NOMO-1 treated with dmso at 0.1 percent for 144 hours (cell line): ENCODE measurements at regions not wholly inside any gene's neighbourhood (a gene's known extent, or its start where the extent isn't known, plus 50 kb on each side); places are given as distances from the start of the nearest gene placed in this dataset.

Source experiments
- DNase-seq: peaks from one replicate; lab custom pipeline; 2025; ENCODE audit not compliant: unreplicated experiment; lab: John Stamatoyannopoulos, UW

DNA sequence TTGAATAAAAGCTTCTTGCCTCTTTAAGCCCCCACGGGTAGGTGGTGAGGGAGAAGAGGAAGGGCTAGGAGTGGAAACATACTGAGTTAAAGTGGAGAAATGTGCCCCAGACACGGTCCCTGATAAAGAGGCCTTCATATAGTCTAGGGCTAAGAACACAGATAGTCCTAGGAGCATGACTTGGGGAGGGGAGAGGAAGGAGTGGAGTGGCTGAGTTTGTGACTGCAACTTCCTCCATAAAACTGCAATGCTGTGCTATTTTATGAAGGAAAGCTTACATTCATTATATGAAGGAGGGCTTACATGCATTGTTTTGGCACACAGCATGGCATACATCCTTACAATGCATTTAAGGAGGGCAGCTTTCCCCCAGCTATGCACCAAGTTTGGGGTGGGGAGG lies 1129.4 kb upstream of the LRRTM3 start:
- no peak for DNase-seq

DNA sequence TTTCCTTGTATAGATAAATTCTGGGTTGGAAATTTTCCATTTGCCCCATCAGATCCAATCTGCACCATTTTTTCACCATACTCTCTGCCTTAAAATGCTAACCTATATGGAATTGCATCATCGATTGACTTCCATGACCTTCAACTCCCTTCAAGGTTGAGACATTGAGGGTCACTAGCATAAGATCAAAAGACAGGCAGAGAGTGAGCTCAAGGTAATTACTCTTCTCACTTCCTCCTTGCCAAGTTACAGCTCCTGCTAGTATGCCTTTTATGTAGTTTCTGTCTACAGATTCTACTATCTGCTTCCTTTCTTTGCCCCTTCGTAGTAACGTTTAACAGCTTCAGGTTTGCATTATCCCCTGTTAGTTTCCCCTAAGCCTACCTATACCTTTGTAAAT lies 1127.7 kb upstream of the LRRTM3 start:
- peak; percentile 2 for DNase-seq

DNA sequence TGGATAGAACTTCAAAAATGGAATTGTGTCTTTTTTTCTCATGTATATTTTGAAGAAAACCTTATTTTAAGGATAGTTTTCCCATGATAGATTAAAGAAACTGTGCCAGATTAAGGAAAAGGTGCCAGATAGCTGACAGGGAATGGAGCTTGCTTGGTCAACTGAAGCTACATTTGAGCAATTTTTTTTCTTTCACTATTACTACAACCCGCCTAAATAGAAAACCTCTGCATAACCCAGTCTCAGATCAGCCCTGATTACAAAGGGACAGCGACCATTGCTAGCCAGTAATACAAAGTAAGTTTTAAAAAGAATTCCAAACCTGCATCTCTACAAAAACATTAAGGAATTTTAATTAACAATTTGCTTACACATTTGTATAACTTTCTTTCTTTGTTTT lies 1123.4 kb upstream of the LRRTM3 start:
- no peak for DNase-seq

DNA sequence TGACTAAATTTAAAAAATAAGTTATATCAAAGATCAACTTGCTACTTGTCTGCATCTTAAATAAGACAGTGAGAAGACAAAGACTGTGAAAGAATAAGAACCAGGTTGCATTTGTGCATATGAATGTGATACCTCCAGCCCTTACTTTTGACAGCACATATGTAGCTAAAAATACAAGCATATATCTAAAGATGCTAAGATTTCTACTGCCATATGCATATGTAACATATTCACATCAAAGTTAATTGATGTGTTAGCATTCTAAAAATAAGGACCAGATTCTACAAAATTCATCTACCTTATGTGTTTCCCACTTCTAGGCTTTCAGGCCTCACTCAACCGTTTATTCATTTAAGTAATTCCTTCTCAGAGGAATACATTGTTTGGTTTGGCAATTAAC lies 1120.3 kb upstream of the LRRTM3 start:
- no peak for DNase-seq

DNA sequence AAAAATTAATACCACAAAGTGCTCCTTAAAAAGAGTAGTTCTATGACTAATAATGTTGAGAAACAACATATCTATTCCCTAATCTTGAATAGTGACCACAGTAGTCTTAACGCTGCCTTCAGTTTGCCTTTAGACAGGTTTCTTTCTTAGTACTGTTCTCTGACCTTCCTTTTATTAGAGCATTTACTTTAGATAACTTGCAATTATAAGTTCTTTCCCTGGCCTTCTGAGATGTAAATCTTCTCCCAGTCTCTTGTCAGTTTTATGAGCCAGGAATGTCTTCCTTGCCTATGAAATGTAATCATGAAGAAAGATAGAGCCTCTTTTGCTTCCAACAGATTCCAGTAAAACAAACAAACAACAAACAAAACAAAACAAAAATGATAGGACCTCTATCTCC lies 1119.8 kb upstream of the LRRTM3 start:
- DNase-seq, result no peak

DNA sequence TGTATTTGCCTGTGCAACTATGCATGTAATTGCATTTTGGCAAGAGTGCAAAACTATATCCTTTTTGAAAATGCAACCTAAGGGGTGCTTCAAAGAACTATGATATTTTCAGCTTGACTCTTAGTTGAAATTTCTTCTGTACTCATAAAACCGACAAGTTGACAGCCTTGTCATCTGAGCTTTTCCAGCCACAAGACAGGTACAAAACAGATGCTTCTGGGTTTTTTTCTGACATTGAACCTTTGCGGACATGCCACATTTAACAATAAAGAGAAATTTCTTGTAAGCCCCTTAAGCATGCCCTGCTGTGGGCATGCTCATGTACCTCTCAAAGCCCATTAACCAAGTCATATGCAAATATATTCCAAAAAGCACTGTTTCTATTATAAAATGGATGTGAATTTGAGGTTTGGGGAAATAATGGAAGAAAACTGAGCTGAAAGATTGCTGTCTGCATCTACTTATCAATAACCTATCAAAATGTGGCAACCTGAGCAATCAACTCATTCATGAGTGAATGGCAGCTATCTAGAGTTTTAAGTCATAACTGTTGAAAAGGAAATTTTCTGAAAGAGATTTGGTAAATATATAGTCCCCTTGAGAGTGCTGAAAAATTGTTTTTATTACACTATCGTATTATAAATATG lies 1117.0 kb upstream of the LRRTM3 start:
- DNase-seq, result no peak

DNA sequence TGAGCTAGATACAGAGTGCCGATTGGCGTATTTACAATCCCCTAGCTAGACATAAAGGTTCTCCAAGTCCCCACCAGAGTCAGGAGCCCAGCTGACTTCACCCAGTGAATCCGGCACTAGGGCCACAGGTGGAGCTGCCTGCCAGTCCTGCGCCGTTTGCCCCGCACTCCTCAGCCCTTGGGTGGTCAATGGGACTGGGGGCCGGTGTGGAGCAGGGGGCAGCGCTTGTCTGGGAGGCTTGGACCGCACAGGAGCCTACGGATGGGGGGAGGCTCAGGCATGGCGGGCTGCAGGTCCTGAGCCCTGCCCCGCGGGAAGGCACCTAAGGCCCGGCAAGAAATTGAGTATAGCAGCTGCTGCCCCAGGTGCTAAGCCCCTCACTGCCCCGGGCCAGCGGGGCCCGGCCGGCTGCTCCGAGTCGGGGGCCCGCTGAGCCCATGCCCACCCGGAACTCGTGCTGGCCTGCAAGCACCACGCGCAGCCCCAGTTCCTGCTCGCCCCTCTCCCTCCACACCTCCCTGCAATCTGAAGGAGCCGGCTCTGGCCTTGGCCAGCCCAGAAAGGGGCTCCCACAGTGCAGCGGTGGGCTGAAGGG lies 1113.8 kb upstream of the LRRTM3 start:
- DNase-seq, result no peak

DNA sequence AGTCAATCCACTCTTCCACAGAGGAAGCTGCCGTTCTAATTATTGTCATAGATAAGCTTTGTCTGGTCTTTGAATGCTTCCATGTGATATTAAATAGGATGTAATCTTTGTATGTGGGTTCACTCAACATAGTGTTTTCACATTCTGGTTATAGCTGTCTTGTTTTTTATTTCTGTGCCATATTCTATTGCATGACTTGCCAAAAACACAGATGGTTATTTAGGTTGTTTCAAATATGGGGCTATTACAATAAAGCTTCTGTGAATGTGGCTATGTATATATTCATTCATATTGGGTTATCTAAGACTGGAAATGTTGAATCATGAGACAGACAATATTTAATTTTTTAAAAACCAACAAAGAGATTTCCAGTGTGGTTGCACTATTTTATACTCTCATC lies 1109.3 kb upstream of the LRRTM3 start:
- DNase-seq, result no peak

DNA sequence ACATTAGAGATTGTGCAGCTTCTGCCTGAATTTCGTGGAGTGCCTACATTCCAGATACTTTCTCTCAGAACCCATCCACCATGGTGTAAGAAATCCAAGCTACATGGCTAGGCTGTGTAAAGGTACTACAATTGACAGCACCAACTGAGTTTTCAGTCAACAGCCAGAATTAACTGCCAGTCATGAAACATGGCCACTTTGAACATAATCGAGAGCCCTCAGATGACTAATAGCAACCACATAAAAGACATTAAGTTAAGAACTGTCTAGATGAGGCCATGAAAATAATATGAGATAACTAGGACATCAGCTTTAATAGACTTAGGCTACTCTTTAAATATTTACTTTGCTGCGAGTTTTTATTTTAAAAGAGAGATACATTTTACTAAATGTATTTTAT lies 1106.8 kb upstream of the LRRTM3 start:
- DNase-seq, result no peak

DNA sequence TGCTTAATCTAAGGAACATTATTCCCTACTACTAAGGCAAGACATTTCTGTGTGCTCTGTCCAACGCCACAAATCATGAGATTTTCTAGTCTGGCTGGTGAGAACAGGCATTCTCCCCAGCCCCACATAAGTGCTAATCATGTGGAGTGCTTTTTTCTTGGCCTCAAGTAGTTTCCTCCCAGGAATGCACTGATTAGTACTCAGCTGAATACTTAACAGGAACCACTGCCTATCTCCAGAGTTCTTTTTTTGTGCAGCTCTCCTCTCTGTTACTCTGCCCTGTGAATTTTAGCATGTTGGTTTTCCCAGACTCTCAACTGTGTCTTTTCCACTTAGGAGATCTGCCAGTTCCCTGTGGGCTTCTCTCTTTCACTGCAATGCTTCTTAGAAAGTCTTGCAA lies 1098.5 kb upstream of the LRRTM3 start:
- no peak for DNase-seq

DNA sequence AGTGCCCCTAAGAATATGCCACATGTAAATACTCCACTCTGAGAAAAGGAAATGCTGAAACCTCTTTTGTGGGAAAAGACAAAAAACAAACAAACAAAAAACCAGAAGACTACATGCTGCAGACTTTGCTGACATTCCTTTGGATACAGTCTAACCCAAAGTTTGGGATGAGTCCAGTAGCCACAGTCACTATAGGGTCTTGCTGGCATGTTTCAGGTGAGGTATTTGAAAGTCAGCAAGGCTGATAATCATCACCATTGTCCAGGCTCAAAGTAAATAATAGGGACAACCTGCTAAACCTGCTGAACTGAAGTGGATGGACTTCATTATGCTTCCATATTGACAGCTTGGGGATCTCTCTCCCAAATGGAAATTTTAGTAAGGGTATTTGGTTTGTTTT lies 1087.0 kb upstream of the LRRTM3 start:
- no peak for DNase-seq

DNA sequence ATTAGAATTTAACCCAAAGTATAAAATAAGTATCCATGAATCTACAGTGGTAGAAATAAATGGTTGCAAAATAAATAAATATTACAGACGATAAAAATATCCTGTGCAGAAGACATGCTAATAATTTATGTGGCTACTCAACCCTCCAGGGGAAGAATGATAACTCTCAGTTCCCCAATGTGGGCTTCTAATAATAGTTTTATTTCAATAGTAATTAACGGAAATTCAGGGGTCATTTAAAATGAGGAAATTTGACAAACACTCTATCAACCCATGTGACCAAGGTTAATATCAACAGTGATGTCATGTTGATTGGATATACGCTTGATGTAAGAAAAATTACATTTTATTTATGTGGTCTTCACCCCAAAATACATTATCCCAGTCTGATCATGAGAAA lies 1082.6 kb upstream of the LRRTM3 start:
- DNase-seq, result no peak

DNA sequence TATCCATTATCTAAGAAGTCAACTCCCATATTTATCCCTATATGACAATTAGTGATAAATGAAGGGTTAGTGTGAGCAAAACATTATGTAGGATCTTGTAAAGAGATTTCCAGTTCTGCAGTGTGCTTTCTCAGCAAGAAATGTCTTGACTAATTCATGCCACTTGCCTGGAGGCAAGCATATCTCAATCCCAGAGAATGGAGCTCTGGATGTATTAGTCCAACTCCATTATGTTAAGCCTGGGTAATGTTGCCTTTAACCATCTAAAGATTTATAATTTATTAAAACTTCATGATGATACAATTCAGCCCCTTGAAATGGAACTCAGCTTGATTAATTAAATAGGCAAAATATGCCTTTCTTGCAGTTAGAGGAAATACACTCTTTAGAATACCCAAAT lies 1079.9 kb upstream of the LRRTM3 start:
- DNase-seq, result no peak

DNA sequence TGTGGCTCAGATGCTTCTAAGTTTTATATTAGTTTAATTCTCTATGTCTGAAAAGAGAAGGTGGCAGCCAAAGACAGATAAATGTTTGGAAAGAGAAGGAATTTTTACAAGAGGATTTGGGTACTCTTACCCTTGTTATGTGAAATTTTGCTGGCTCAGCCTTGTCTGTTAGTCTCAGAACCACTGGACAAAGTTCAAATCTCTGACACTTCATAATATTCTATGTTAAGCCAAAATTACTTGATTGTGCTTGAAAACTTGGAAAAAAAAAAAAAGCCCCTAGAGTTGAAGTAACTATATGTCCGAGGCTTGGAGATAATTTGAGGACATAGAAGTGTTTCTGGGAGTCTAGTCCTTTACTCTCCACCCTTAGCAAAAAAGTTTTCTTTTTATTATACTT lies 1079.3 kb upstream of the LRRTM3 start:
- no peak for DNase-seq

DNA sequence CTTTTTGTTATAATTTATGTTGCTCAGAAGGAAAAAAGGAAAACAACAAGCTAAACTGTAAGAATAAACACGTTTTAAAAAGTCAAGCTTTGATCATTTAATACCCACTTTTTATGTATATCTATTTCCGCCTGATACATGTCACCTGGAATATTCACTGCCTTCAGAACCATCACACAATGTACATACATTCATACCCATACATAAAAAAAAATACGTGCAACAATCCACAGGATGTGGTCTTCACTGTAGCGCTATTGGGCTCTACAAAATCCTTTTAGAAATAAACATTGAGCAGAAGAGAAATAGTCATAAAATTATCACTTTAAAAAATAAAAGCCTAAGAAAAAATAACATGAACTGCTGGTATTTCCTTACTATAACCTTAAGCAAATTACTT lies 1078.9 kb upstream of the LRRTM3 start:
- no peak for DNase-seq

DNA sequence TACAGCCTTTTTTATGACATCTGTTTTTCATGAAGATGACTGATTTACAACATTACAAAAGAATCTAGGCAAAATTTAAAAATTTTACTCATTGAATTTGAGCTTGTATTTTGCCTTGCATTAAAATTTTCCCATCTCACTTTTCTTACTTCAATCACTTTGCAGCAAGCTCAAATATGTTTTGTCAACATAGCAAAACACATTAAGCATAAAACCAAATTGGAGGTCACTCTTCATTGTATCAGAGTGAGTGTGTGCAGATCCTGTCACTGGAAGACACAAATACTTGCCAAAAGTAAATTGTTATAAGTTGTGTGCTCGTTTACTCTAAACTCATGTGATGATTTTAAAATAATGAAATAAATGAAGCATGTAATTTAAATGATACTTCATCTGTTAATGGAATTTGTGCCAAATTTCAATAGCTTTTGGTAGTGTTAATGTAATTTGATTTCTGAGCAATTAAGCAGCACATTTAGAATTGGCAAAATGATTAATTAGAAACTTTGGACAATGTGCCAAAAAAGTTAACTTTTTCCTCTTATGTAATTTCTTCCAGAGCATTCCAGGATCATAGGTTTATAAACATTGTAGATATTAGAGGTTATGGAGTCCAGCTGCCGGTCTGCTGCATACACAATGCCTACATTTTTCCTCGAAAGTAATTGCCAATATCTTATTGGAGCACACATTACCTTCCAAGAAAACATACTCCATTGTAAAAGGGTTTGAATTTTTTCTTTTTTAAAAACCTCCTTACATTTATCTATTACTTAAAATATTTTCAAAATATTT lies 1078.2 kb upstream of the LRRTM3 start:
- DNase-seq, result no peak

DNA sequence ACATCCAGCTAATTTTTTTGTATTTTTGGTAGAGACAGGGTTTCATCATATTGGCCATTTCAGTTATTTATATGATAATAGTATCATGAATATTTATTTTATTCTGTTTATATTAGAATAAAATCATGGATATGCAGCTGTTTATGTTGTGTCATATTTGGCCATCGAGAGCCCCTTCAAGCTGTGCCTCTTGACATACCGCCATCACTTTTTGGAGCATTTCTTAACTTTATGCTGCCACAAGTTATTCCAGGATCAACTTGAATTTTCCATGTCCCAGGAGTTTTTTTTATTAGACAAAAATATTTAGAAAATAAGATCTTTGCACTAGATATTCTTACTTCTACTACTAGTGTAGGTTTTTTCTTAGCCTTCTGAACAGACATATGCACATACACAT lies 1067.0 kb upstream of the LRRTM3 start:
- DNase-seq, result no peak

DNA sequence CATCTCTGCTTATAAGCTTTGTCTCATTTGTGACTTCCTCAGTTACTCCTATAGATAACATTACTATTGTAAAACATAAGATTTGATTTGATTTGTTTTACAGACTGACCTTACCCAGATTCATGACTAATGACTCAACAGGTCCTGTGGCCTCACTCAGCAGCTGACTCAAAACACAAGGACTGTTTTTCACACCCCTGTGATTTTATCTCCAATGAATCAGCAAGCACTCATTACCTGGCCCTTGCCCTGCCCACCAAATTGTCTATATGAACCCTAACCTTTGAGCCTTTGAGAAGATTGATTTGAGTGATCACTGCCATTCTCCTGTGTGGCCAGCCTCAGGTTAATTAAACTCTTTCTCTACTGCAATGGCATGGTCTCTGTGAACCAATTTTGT lies 1064.6 kb upstream of the LRRTM3 start:
- DNase-seq, result no peak
